Urinary bladder (tissue), 3 donors: ENCODE measurements at regions not wholly inside any gene's neighbourhood (a gene's known extent, or its start where the extent isn't known, plus 50 kb on each side); places are given as distances from the start of the nearest gene placed in this dataset.
"Not testable (repeated sequence)": the region's sequence is repeated elsewhere in the genome, so short reads cannot be mapped to it uniquely, and the experiment has no call there.

Source experiments
- DNase-seq: peaks from one replicate; pipeline ENCODE4 v3.0.0-alpha.2; 2015; ENCODE audit errors: extremely low spot score
- H3K27ac ChIP-seq: one replicate; pipeline ENCODE4 v1.5.1; 2013; ENCODE audit warnings: low read depth, mild to moderate bottlenecking, moderate library complexity
- H3K36me3 ChIP-seq: one replicate; pipeline ENCODE4 v1.6.1; 2013; ENCODE audit warnings: mild to moderate bottlenecking, moderate library complexity; ENCODE audit not compliant: insufficient read depth
- H3K4me1 ChIP-seq: one replicate; pipeline ENCODE4 v1.6.1; 2013; ENCODE audit warnings: mild to moderate bottlenecking, moderate library complexity; ENCODE audit not compliant: insufficient read depth
- H3K4me3 ChIP-seq: one replicate; pipeline ENCODE4 v1.5.1; 2013; ENCODE audit warnings: low read depth, low read length
- WGBS: extraction: QIAGEN DNeasy Blood & Tissue Kit; methylation state at CpG from one replicate; pipeline ENCODE4 v1.1.7; 2013; 5-methylcytosine and 5-hydroxymethylcytosine counted together
- donor health status: healthy with polysubstance abuse.
- donor health status: healthy.

- Histone ChIP-seq H3K4me1 (no peaks in the 10 kb centered on the region), H3K4me3 (no peak overlapping the region), H3K27ac (no peak overlapping the region), H3K36me3 (no peaks in the 10 kb centered on the region)
- WGBS: 97% methylated on average over 1 of the region's 1 CpG
- no peak for DNase-seq
These were observed 996.8 kb downstream of the EFNA5 start for GRCh38 chr5:106673941-106674340.

GRCh38 chr5:106661866-106662265 is 1008.9 kb downstream of the EFNA5 start:
- Histone ChIP-seq H3K4me1 (no peaks in the 10 kb centered on the region), H3K27ac (no peak overlapping the region), H3K36me3 (no peaks in the 10 kb centered on the region), H3K4me3 (no peak overlapping the region)
- 15% methylated on average over 2 of the region's 2 CpGs for WGBS
- DNase-seq: no peak

GRCh38 chr5:106660681-106661080 is 1010.1 kb downstream of the EFNA5 start:
- no peak for DNase-seq
- Histone ChIP-seq H3K4me1 (no peaks in the 10 kb centered on the region), H3K36me3 (no peaks in the 10 kb centered on the region), H3K4me3 (no peak overlapping the region), H3K27ac (no peak overlapping the region)

GRCh38 chr5:106658150-106658549 is 1012.6 kb downstream of the EFNA5 start:
- no peaks in the 10 kb centered on the region for H3K36me3 ChIP-seq
- H3K27ac ChIP-seq: no peak overlapping the region
- H3K4me3 ChIP-seq: no peak overlapping the region
- no peaks in the 10 kb centered on the region for H3K4me1 ChIP-seq
- DNase-seq: peak; percentile 36

GRCh38 chr5:106656821-106657220 is 1013.9 kb downstream of the EFNA5 start:
- DNase-seq: no peak
- H3K4me1 ChIP-seq: no peaks in the 10 kb centered on the region
- H3K4me3 ChIP-seq: no peak overlapping the region
- WGBS: 60% methylated on average over 2 of the region's 2 CpGs
- no peaks in the 10 kb centered on the region for H3K36me3 ChIP-seq
- no peak overlapping the region for H3K27ac ChIP-seq

- no peak for DNase-seq
- Histone ChIP-seq H3K27ac (no peak overlapping the region), H3K4me3 (no peak overlapping the region), H3K36me3 (no peaks in the 10 kb centered on the region), H3K4me1 (no peaks in the 10 kb centered on the region)
These were observed 1021.7 kb downstream of the EFNA5 start for GRCh38 chr5:106649031-106649430.

GRCh38 chr5:106648401-106648800 is 1022.3 kb downstream of the EFNA5 start:
- WGBS: 82% methylated on average over 2 of the region's 2 CpGs
- Histone ChIP-seq H3K36me3 (no peaks in the 10 kb centered on the region), H3K27ac (no peak overlapping the region), H3K4me1 (no peaks in the 10 kb centered on the region), H3K4me3 (no peak overlapping the region)
- no peak for DNase-seq

GRCh38 chr5:106646106-106646505 is 1024.6 kb downstream of the EFNA5 start:
- DNase-seq: no peak
- H3K36me3 ChIP-seq: no peaks in the 10 kb centered on the region
- no peaks in the 10 kb centered on the region for H3K4me1 ChIP-seq
- no peak overlapping the region for H3K27ac ChIP-seq
- no peak overlapping the region for H3K4me3 ChIP-seq
- WGBS: 99% methylated on average over 1 of the region's 1 CpG

- no peaks in the 10 kb centered on the region for H3K36me3 ChIP-seq
- no peaks in the 10 kb centered on the region for H3K4me1 ChIP-seq
- H3K4me3 ChIP-seq: no peak overlapping the region
- WGBS: 81% methylated on average over 1 of the region's 1 CpG
- H3K27ac ChIP-seq: no peak overlapping the region
- no peak for DNase-seq
These were observed 1030.2 kb downstream of the EFNA5 start for GRCh38 chr5:106640511-106640910.

- Histone ChIP-seq H3K27ac (no peak overlapping the region), H3K4me1 (no peaks in the 10 kb centered on the region), H3K36me3 (no peaks in the 10 kb centered on the region), H3K4me3 (no peak overlapping the region)
- no peak for DNase-seq
- 78% methylated on average over 2 of the region's 2 CpGs for WGBS
These were observed 1031.2 kb downstream of the EFNA5 start for GRCh38 chr5:106639488-106639887.

- 88% methylated on average over 2 of the region's 2 CpGs for WGBS
- no peak overlapping the region for H3K27ac ChIP-seq
- no peak overlapping the region for H3K4me3 ChIP-seq
- DNase-seq: no peak
- H3K36me3 ChIP-seq: no peaks in the 10 kb centered on the region
- H3K4me1 ChIP-seq: no peaks in the 10 kb centered on the region
These were observed 1033.5 kb downstream of the EFNA5 start for GRCh38 chr5:106637275-106637674.

GRCh38 chr5:106634375-106634774 is 1036.4 kb downstream of the EFNA5 start:
- WGBS: 37% methylated on average over 2 of the region's 2 CpGs
- no peaks in the 10 kb centered on the region for H3K4me1 ChIP-seq
- DNase-seq: no peak

GRCh38 chr5:106633825-106634224 is 1036.9 kb downstream of the EFNA5 start:
- Histone ChIP-seq H3K36me3 (no peaks in the 10 kb centered on the region), H3K4me1 (no peaks in the 10 kb centered on the region), H3K4me3 (no peak overlapping the region), H3K27ac (no peak overlapping the region)
- DNase-seq: no peak

More at GRCh38 chr5:106634375-106634774, 1036.4 kb downstream of the EFNA5 start:
- Histone ChIP-seq H3K4me3 (no peak overlapping the region), H3K27ac (no peak overlapping the region), H3K36me3 (no peaks in the 10 kb centered on the region)

- not testable (repeated sequence) for H3K27ac ChIP-seq, H3K4me3 ChIP-seq, DNase-seq, H3K36me3 ChIP-seq, H3K4me1 ChIP-seq
- WGBS: 96% methylated on average over 17 of the region's 17 CpGs
These were observed 1042.3 kb downstream of the EFNA5 start for GRCh38 chr5:106628456-106628855.

- Histone ChIP-seq H3K4me3 (no peak overlapping the region), H3K36me3 (no peaks in the 10 kb centered on the region), H3K27ac (no peak overlapping the region), H3K4me1 (no peaks in the 10 kb centered on the region)
- 68% methylated on average over 3 of the region's 3 CpGs for WGBS
- DNase-seq: no peak
These were observed 1060.7 kb downstream of the EFNA5 start for GRCh38 chr5:106610041-106610440.
